ENCODE measurements at regions not wholly inside any gene's neighbourhood (a gene's known extent, or its start where the extent isn't known, plus 50 kb on each side); places are given as distances from the start of the nearest gene placed in this dataset.

DNA sequence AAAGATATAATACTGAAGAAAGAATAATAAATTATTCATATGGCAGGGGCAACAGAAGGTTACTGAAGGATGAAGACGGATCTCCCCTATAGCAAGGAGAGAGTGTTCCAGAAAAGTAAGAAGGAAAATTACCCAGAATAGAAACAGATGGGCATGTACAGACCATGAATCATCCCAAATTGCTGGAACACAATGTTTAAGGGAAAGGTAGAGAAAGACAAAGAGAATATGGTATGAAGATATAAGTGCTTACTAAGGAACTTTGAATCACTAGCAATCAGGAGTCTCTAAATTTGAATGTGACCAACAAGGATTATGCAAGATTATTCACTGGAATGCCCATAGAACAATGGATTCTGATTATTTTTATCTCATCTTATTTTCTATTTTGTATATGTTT is 375.4 kb downstream of the COL11A1 start:
- peaks cover 37% of the 10 kb centered on the region for H3K27me3 ChIP-seq (ENCODE audit: low read length)
- no TSS peak for BruUV-seq (replicated peaks)
- H2AFZ ChIP-seq (ENCODE audit: low read length): no peak overlapping the region
- no peaks in the 10 kb centered on the region for H3K36me3 ChIP-seq (ENCODE audit: low read depth, low read length)
- no peak overlapping the region for H3K27ac ChIP-seq (ENCODE audit: low read length)
- no peak overlapping the region for H3K9ac ChIP-seq (ENCODE audit: low read length)
- H3K79me2 ChIP-seq (ENCODE audit: low read length): no peaks in the 10 kb centered on the region
- no peaks in the 10 kb centered on the region for H3K9me2 ChIP-seq (replicated peaks; ENCODE audit: low read length)
- DNase-seq: no peak
- no peaks in the 10 kb centered on the region for H3F3A ChIP-seq (ENCODE audit: low read length, unreplicated experiment)
- CTCF ChIA-PET: no interaction called here
- POLR2A ChIA-PET (ENCODE audit: unreplicated experiment): no interaction called here
- ATAC-seq: no peak
- H3K9me3 ChIP-seq (ENCODE audit: low read length): no peaks in the 10 kb centered on the region
- intact Hi-C loops (cut with micrococcal nuclease): no loop called here
- H3K4me2 ChIP-seq (ENCODE audit: low read length): no peak overlapping the region
- no peaks in the 10 kb centered on the region for H4K20me1 ChIP-seq (ENCODE audit: low read length)
- TF ChIP-seq EZH2 (IDR thresholded peaks at IDR 0.05; ENCODE audit: low read length, unreplicated experiment): no peak
- TF ChIP-seq EZH2phosphoT487 (IDR thresholded peaks at IDR 0.05; ENCODE audit: borderline replicate concordance, low read length): no peak
- TF ChIP-seq, protein P1, sequence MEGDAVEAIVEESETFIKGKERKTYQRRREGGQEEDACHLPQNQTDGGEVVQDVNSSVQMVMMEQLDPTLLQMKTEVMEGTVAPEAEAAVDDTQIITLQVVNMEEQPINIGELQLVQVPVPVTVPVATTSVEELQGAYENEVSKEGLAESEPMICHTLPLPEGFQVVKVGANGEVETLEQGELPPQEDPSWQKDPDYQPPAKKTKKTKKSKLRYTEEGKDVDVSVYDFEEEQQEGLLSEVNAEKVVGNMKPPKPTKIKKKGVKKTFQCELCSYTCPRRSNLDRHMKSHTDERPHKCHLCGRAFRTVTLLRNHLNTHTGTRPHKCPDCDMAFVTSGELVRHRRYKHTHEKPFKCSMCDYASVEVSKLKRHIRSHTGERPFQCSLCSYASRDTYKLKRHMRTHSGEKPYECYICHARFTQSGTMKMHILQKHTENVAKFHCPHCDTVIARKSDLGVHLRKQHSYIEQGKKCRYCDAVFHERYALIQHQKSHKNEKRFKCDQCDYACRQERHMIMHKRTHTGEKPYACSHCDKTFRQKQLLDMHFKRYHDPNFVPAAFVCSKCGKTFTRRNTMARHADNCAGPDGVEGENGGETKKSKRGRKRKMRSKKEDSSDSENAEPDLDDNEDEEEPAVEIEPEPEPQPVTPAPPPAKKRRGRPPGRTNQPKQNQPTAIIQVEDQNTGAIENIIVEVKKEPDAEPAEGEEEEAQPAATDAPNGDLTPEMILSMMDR (conservative IDR thresholded peaks at IDR 0.05; ENCODE audit: low read depth, low read length): no peak
- no peak overlapping the region for H3K4me3 ChIP-seq (ENCODE audit: low read length)
- H3K4me1 ChIP-seq (ENCODE audit: insufficient read depth, low read length): no peaks in the 10 kb centered on the region

DNA sequence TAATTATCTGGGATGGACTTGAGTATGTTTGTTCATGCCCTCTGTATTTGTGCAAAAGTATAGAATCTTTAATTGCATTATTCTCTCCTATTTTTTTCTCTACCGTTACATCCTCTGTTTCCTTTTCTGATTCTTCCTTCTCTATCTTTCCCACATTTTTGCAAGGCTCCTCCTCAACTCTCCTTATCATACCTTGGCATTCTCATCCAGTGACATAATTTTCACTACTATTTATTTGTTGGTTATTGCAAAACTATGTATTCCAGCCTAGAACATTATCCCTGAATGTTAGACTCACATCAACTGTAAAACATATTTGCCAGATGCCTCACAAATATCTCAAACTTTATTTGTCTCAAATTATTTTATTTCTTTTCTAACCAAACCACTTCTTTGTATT is 381.9 kb downstream of the COL11A1 start:
- H3K36me3 ChIP-seq (ENCODE audit: low read depth, low read length): no peaks in the 10 kb centered on the region
- BruUV-seq (replicated peaks): no TSS peak
- DNase-seq (no peak), ATAC-seq (no peak)
- H3K9ac ChIP-seq (ENCODE audit: low read length): no peak overlapping the region
- no peak overlapping the region for H3K4me3 ChIP-seq (ENCODE audit: low read length)
- CTCF ChIA-PET: no interaction called here
- H3K27me3 ChIP-seq (ENCODE audit: low read length): peaks cover 48% of the 10 kb centered on the region
- no peak overlapping the region for H2AFZ ChIP-seq (ENCODE audit: low read length)
- TF ChIP-seq EZH2 (IDR thresholded peaks at IDR 0.05; ENCODE audit: low read length, unreplicated experiment) (no peak), EZH2phosphoT487 (IDR thresholded peaks at IDR 0.05; ENCODE audit: borderline replicate concordance, low read length) (no peak)
- TF ChIP-seq, protein P1 (conservative IDR thresholded peaks at IDR 0.05; ENCODE audit: low read depth, low read length): no peak
- no peaks in the 10 kb centered on the region for H3F3A ChIP-seq (ENCODE audit: low read length, unreplicated experiment)
- no peaks in the 10 kb centered on the region for H3K9me2 ChIP-seq (replicated peaks; ENCODE audit: low read length)
- no peak overlapping the region for H3K27ac ChIP-seq (ENCODE audit: low read length)
- H4K20me1 ChIP-seq (ENCODE audit: low read length): no peaks in the 10 kb centered on the region
- H3K79me2 ChIP-seq (ENCODE audit: low read length): no peaks in the 10 kb centered on the region
- H3K4me1 ChIP-seq (ENCODE audit: insufficient read depth, low read length): no peaks in the 10 kb centered on the region
- H3K9me3 ChIP-seq (ENCODE audit: low read length): no peaks in the 10 kb centered on the region
- intact Hi-C loops (cut with micrococcal nuclease): no loop called here
- no peak overlapping the region for H3K4me2 ChIP-seq (ENCODE audit: low read length)
- POLR2A ChIA-PET (ENCODE audit: unreplicated experiment): no interaction called here

DNA sequence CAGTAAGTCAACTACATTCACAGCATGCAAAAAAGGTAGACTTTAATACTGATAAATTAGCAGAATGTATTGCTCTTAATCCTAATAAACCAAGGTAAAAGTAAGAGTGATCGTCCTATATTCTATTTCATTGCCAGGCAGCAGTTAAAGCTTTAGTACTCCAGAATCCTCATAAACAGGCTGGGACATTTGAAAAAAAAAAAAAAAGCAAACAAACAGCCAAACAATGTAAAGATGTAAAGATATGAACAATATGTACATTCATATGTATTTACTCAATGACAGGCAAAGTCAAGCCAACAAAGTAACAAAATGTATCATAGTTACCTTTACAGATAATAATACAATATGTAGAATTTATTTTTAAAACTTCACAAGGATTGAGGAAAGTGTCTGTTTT is 383.6 kb downstream of the COL11A1 start:
- DNase-seq: no peak
- Histone ChIP-seq H3K4me1 (ENCODE audit: insufficient read depth, low read length) (no peaks in the 10 kb centered on the region), H3K27ac (ENCODE audit: low read length) (no peak overlapping the region), H3K9ac (ENCODE audit: low read length) (no peak overlapping the region), H3K27me3 (ENCODE audit: low read length) (peaks cover 63% of the 10 kb centered on the region), H3K36me3 (ENCODE audit: low read depth, low read length) (no peaks in the 10 kb centered on the region), H3K79me2 (ENCODE audit: low read length) (no peaks in the 10 kb centered on the region), H4K20me1 (ENCODE audit: low read length) (no peaks in the 10 kb centered on the region), H3K4me2 (ENCODE audit: low read length) (no peak overlapping the region), H3F3A (ENCODE audit: low read length, unreplicated experiment) (no peaks in the 10 kb centered on the region), H3K9me2 (replicated peaks; ENCODE audit: low read length) (no peaks in the 10 kb centered on the region), H3K4me3 (ENCODE audit: low read length) (no peak overlapping the region), H3K9me3 (ENCODE audit: low read length) (no peaks in the 10 kb centered on the region), H2AFZ (ENCODE audit: low read length) (no peak overlapping the region)
- ChIA-PET CTCF (no interaction called here), POLR2A (ENCODE audit: unreplicated experiment) (no interaction called here)
- intact Hi-C loops (cut with micrococcal nuclease): no loop called here
- ATAC-seq: no peak
- no TSS peak for BruUV-seq (replicated peaks)
- TF ChIP-seq EZH2phosphoT487 (IDR thresholded peaks at IDR 0.05; ENCODE audit: borderline replicate concordance, low read length): no peak
- no peak for TF ChIP-seq EZH2 (IDR thresholded peaks at IDR 0.05; ENCODE audit: low read length, unreplicated experiment)
- TF ChIP-seq, protein P1 (conservative IDR thresholded peaks at IDR 0.05; ENCODE audit: low read depth, low read length): no peak

Data from PC-3 (cell line).